GM23338 (cell line): ENCODE measurements at regions not wholly inside any gene's neighbourhood (a gene's known extent, or its start where the extent isn't known, plus 50 kb on each side); places are given as distances from the start of the nearest gene placed in this dataset.
A peak's percentile ranks its signal among the peaks of the same experiment; 100 is the strongest.

Experiments used
- ATAC-seq: fragments of 200-7000 bp; cut with Tn5 transposase; 3 replicates; pipeline ENCODE4 v1.9.1; 2020
- DNase-seq: peaks from one replicate; pipeline ENCODE4 v3.0.0-alpha.2; 2015; ENCODE audit warnings: low spot score
- H2AFZ ChIP-seq: fragments of 200-600 bp; sonication (generic); 2 replicates; pipeline ENCODE4 v1.8.0; 2016; ENCODE audit warnings: antibody characterized with exemption, mild to moderate bottlenecking, moderate library complexity
- H3F3A ChIP-seq: fragments of 200-600 bp; sonication (generic); replicated peaks from 2 replicates; pipeline ENCODE4 v1.8.0; 2017; ENCODE audit warnings: antibody characterized with exemption, mixed run types, low read depth
- H3K27ac ChIP-seq: fragments of 200-600 bp; sonication (generic); 2 replicates; pipeline ENCODE4 v1.6.1; 2016; ENCODE audit warnings: low read depth
- H3K27me3 ChIP-seq: fragments of 200-600 bp; sonication (generic); 2 replicates; pipeline ENCODE4 v1.8.0; 2016; ENCODE audit warnings: mild to moderate bottlenecking, mixed run types, moderate library complexity; ENCODE audit not compliant: insufficient read depth
- H3K36me3 ChIP-seq: fragments of 200-600 bp; sonication (generic); 2 replicates; pipeline ENCODE4 v1.8.0; 2016; ENCODE audit warnings: mild to moderate bottlenecking; ENCODE audit not compliant: insufficient read depth
- H3K4me1 ChIP-seq: fragments of 200-600 bp; sonication (generic); 2 replicates; pipeline ENCODE4 v1.8.0; 2016; ENCODE audit warnings: mild to moderate bottlenecking, moderate library complexity; ENCODE audit not compliant: insufficient read depth
- H3K4me2 ChIP-seq: fragments of 200-600 bp; sonication (generic); 2 replicates; pipeline ENCODE4 v1.7.1; 2017; ENCODE audit warnings: mixed run types
- H3K4me3 ChIP-seq: fragments of 200-600 bp; sonication (generic); 2 replicates; pipeline ENCODE4 v1.6.1; 2016; ENCODE audit warnings: mixed run types
- H3K79me2 ChIP-seq: fragments of 200-600 bp; sonication (generic); replicated peaks from 2 replicates; pipeline ENCODE4 v1.8.0; 2017; ENCODE audit warnings: mild to moderate bottlenecking; ENCODE audit not compliant: insufficient read depth
- H3K9me2 ChIP-seq: fragments of 200-600 bp; sonication (generic); 2 replicates; pipeline ENCODE4 v1.8.0; 2017; ENCODE audit not compliant: insufficient read depth
- H4K20me1 ChIP-seq: fragments of 200-600 bp; sonication (generic); replicated peaks from 2 replicates; pipeline ENCODE4 v1.8.0; 2017; ENCODE audit warnings: mild to moderate bottlenecking; ENCODE audit not compliant: insufficient read depth
- H3K27ac Mint-ChIP-seq: 2 replicates; pipeline ENCODE4 v1.8.0; 2020; ENCODE audit warnings: inconsistent platforms, mild to moderate bottlenecking, moderate library complexity, mixed read lengths
- H3K27me3 Mint-ChIP-seq: 3 replicates; pipeline ENCODE4 v1.8.0; 2022; ENCODE audit warnings: low read depth, mild to moderate bottlenecking, moderate library complexity, mixed read lengths, inconsistent platforms; ENCODE audit not compliant: insufficient read depth, poor library complexity
- H3K36me3 Mint-ChIP-seq: 3 replicates; pipeline ENCODE4 v1.8.0; 2021; ENCODE audit warnings: low read depth, mild to moderate bottlenecking, inconsistent platforms, moderate library complexity, mixed read lengths
- H3K4me1 Mint-ChIP-seq: 3 replicates; pipeline ENCODE4 v1.8.0; 2020; ENCODE audit warnings: mild to moderate bottlenecking, inconsistent platforms, mixed read lengths
- H3K4me3 Mint-ChIP-seq: 3 replicates; pipeline ENCODE4 v1.8.0; 2021; ENCODE audit warnings: moderate library complexity, mild to moderate bottlenecking, inconsistent platforms, mixed read lengths
- H3K9me3 Mint-ChIP-seq: 3 replicates; pipeline ENCODE4 v1.8.0; 2020; ENCODE audit warnings: moderate library complexity, mild to moderate bottlenecking, inconsistent platforms, mixed read lengths
- CREB1 ChIP-seq: fragments of 250-450 bp; sonication (Bioruptor Pico); IDR thresholded peaks from 2 replicates; pipeline ENCODE4 v1.5.0; 2020; ENCODE audit warnings: low read depth, mild to moderate bottlenecking, moderate library complexity
- EZH2 ChIP-seq: fragments of 200-600 bp; sonication (generic); IDR thresholded peaks from one replicate; pipeline ENCODE4 v1.8.0; 2017; ENCODE audit warnings: antibody characterized with exemption, mild to moderate bottlenecking, low read depth; ENCODE audit not compliant: unreplicated experiment
- EZH2phosphoT487 ChIP-seq: fragments of 200-600 bp; sonication (generic); IDR thresholded peaks from one replicate; pipeline ENCODE4 v1.8.1; 2018; ENCODE audit warnings: antibody characterized with exemption; ENCODE audit not compliant: unreplicated experiment
- POLR2AphosphoS5 ChIP-seq: IDR thresholded peaks from 2 replicates; pipeline ENCODE4 v1.6.1; 2016; ENCODE audit warnings: antibody characterized with exemption, low read depth
- STAT1 ChIP-seq: IDR thresholded peaks from one replicate; pipeline ENCODE4 v1.6.1; 2016; ENCODE audit warnings: antibody characterized with exemption; ENCODE audit not compliant: unreplicated experiment
- ZNF114 ChIP-seq: fragments of 250-450 bp; sonication (Bioruptor Pico); IDR thresholded peaks from 2 replicates; pipeline ENCODE4 v1.5.0; 2020; ENCODE audit warnings: mild to moderate bottlenecking, moderate library complexity
- TF ChIP-seq, protein P1 (sequence below): fragments of 250-450 bp; sonication (Bioruptor Pico); IDR thresholded peaks from 2 replicates; pipeline ENCODE4 v1.5.0; 2020; ENCODE audit warnings: mild to moderate bottlenecking, moderate library complexity
- TF ChIP-seq, protein P2 (sequence below): IDR thresholded peaks from 2 replicates; pipeline ENCODE4 v1.6.1; 2016; ENCODE audit warnings: antibody characterized with exemption

DNA sequence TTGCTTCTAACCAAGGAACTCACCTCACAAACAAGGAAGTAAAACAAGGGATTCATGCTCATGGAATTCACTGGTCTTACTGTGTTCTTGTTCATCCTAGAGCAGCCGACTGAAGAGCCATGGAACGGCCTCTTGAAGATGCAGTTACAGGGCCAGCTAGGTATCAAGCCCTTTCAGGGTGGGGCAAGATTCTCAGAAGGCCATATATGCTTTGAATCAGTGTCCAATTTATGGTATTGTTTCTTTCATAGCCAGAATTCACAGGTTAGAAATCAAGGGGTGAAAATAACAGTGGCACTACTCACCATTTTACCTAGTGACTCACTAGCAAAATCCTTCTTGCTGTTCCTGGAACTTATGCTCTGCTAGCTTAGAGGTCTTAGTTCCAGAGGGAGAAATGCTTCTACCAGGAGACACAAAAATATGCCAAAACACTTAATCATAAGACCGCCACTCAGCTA, 159.5 kb upstream of the CDH10 start (continued):
- TF ChIP-seq, protein P1, sequence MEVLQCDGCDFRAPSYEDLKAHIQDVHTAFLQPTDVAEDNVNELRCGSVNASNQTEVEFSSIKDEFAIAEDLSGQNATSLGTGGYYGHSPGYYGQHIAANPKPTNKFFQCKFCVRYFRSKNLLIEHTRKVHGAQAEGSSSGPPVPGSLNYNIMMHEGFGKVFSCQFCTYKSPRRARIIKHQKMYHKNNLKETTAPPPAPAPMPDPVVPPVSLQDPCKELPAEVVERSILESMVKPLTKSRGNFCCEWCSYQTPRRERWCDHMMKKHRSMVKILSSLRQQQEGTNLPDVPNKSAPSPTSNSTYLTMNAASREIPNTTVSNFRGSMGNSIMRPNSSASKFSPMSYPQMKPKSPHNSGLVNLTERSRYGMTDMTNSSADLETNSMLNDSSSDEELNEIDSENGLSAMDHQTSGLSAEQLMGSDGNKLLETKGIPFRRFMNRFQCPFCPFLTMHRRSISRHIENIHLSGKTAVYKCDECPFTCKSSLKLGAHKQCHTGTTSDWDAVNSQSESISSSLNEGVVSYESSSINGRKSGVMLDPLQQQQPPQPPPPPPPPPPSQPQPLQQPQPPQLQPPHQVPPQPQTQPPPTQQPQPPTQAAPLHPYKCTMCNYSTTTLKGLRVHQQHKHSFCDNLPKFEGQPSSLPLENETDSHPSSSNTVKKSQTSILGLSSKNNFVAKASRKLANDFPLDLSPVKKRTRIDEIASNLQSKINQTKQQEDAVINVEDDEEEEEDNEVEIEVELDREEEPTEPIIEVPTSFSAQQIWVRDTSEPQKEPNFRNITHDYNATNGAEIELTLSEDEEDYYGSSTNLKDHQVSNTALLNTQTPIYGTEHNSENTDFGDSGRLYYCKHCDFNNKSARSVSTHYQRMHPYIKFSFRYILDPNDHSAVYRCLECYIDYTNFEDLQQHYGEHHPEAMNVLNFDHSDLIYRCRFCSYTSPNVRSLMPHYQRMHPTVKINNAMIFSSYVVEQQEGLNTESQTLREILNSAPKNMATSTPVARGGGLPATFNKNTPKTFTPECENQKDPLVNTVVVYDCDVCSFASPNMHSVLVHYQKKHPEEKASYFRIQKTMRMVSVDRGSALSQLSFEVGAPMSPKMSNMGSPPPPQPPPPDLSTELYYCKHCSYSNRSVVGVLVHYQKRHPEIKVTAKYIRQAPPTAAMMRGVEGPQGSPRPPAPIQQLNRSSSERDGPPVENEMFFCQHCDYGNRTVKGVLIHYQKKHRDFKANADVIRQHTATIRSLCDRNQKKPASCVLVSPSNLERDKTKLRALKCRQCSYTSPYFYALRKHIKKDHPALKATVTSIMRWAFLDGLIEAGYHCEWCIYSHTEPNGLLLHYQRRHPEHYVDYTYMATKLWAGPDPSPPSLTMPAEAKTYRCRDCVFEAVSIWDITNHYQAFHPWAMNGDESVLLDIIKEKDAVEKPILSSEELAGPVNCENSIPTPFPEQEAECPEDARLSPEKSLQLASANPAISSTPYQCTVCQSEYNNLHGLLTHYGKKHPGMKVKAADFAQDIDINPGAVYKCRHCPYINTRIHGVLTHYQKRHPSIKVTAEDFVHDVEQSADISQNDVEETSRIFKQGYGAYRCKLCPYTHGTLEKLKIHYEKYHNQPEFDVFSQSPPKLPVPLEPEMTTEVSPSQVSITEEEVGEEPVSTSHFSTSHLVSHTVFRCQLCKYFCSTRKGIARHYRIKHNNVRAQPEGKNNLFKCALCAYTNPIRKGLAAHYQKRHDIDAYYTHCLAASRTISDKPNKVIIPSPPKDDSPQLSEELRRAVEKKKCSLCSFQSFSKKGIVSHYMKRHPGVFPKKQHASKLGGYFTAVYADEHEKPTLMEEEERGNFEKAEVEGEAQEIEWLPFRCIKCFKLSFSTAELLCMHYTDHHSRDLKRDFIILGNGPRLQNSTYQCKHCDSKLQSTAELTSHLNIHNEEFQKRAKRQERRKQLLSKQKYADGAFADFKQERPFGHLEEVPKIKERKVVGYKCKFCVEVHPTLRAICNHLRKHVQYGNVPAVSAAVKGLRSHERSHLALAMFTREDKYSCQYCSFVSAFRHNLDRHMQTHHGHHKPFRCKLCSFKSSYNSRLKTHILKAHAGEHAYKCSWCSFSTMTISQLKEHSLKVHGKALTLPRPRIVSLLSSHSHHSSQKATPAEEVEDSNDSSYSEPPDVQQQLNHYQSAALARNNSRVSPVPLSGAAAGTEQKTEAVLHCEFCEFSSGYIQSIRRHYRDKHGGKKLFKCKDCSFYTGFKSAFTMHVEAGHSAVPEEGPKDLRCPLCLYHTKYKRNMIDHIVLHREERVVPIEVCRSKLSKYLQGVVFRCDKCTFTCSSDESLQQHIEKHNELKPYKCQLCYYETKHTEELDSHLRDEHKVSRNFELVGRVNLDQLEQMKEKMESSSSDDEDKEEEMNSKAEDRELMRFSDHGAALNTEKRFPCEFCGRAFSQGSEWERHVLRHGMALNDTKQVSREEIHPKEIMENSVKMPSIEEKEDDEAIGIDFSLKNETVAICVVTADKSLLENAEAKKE (CRISPR knock-in tag) = no peak
- TF ChIP-seq EZH2phosphoT487 (no peak), EZH2 (no peak), ZNF114 (CRISPR knock-in tag) (no peak), CREB1 (no peak)
- TF ChIP-seq, protein P2, sequence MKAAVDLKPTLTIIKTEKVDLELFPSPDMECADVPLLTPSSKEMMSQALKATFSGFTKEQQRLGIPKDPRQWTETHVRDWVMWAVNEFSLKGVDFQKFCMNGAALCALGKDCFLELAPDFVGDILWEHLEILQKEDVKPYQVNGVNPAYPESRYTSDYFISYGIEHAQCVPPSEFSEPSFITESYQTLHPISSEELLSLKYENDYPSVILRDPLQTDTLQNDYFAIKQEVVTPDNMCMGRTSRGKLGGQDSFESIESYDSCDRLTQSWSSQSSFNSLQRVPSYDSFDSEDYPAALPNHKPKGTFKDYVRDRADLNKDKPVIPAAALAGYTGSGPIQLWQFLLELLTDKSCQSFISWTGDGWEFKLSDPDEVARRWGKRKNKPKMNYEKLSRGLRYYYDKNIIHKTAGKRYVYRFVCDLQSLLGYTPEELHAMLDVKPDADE = no peak

DNA sequence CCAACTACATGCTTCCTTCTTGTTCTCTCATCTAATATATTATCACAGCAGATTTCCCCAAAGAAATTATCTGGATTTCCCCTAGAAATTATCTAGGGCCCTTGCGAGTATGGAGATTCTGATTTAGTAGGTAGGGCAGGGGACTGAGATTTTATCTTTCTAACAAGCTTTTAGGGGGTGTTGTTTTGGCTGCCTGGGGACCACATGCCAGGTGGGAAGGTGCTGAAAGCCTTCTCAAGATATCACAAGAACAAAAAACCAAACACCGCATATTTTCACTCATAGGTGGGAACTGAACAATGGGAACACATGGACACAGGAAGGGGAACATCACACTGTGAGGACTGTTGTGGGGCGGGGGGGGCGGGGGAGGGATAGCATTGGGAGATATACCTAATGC, 146.5 kb upstream of the CDH10 start:
- no peak for ATAC-seq
- Histone ChIP-seq H4K20me1 (no peaks in the 10 kb centered on the region), H3K36me3 (no peaks in the 10 kb centered on the region), H3K27me3 (no peaks in the 10 kb centered on the region), H3K79me2 (no peaks in the 10 kb centered on the region), H3K4me2 (no peak overlapping the region), H3K27ac (no peak overlapping the region), H3K4me3 (no peak overlapping the region), H3K9me2 (no peaks in the 10 kb centered on the region), H2AFZ (peak overlapping the region; percentile 81; the same call in 1 of the 2 replicates), H3K4me1 (peaks cover 3% of the 10 kb centered on the region; the same call in 1 of the 2 replicates), H3F3A (no peaks in the 10 kb centered on the region)
- H3K4me3 Mint-ChIP-seq = no peak overlapping the region
- peaks cover 6% of the 10 kb centered on the region for H3K4me1 Mint-ChIP-seq
- no peaks in the 10 kb centered on the region for H3K36me3 Mint-ChIP-seq
- DNase-seq = no peak
- peak overlapping the region; percentile 75; the same call in 1 of the 2 replicates for H3K27ac Mint-ChIP-seq
- H3K27me3 Mint-ChIP-seq = peaks cover 3% of the 10 kb centered on the region
- H3K9me3 Mint-ChIP-seq = no peaks in the 10 kb centered on the region
- TF ChIP-seq CREB1 (no peak), ZNF114 (CRISPR knock-in tag) (no peak), EZH2phosphoT487 (no peak), POLR2AphosphoS5 (no peak), STAT1 (no peak)
- TF ChIP-seq, protein P2 = no peak
